ENCODE measurements at regions not wholly inside any gene's neighbourhood (a gene's known extent, or its start where the extent isn't known, plus 50 kb on each side); places are given as distances from the start of the nearest gene placed in this dataset.

DNA sequence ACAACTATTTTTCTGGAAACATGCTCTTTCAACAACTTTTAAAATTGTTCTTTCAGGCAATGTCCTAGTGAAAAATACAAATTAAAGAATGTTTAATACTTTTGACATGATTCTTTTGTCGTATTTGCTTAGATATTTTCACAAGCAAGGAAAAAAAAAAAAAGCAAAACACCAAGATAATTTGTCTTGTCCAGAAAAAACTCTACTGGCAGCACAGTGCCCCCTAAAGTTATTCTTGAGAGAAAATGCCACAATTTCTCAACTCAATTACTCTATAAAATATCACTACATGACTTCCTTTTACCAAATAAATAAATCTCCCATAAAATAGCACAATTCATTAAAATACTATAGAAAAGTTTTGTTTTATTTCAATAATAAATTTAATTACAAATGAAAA is 652.5 kb upstream of the EPHA7 start:
- no peak for DNase-seq (ENCODE audit: low spot score)

DNA sequence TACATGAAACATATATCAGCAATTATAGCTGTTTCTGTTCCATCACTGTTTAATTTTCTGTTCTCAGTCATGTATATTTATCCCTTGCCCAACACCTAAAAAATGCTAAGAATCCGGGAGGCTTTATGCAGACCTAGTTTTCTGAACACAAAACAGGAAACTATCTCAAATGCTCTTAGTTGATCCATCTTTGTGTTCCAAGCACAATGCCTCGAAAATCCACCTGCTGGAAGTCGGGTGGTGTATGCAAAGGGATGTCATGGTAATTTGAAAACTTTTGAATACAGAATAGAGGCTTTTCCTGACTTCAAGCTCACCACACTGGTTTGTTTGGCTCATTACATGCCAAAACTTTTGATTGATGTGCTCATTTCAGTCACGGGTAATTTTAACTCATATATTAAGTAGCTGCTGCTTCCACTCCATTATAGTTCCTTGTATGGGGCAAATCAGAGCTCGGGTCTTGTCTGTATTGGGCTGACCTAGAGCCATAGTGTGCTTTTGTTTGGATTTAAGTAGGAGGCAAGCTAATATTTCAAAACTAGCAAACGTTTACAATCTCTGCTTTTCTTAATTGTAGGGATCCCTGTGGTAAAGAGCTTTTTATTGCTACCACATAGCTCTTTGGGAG is 646.5 kb upstream of the EPHA7 start:
- DNase-seq (ENCODE audit: low spot score) = no peak

DNA sequence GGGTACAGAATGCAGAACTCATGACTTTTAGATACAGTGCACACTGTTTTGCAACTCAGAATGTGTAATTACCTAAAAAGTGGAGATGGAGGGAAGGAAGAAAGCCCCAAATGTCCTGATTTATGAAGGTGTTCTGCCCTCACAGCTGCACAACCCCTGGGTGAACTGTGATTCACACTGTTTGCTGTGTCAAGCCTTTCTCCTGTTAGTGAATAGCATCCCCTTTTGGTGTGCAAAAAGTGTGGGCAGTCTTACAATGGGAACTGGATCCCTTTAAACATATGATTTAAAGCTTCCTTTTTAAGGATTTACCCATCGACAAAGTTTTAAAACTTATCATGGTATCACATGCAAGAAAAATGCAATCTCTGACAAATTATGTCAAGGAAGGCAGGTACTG is 633.4 kb upstream of the EPHA7 start:
- no peak for DNase-seq (ENCODE audit: low spot score)

- no peak for DNase-seq (ENCODE audit: low spot score)
These were observed 631.2 kb upstream of the EPHA7 start for GRCh38 chr6:94050515-94050914.

DNA sequence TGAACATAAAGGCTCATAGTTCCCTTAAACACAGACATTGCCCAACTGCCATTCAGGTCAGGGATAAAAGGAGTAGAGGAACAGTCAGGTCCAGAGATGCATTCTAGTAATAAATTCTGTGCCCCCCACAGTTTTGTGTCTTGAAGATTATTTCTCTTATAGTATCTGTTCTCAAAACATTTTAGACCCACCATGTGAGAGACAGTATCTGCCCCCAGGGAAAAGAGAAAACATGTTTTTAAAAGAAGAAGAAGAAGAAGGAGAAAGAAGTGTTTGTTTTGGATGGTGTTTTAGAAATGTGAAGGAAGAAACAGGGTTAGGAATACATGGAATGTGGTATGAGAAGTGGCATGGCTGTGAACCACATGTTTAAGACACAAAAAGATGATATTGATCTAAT is 629.6 kb upstream of the EPHA7 start:
- no peak for DNase-seq (ENCODE audit: low spot score)

- no peak for DNase-seq (ENCODE audit: low spot score)
These were observed 625.9 kb upstream of the EPHA7 start for GRCh38 chr6:94045099-94045829.

GRCh38 chr6:94041945-94042709 is 622.8 kb upstream of the EPHA7 start:
- DNase-seq (ENCODE audit: low spot score) = no peak

- no peak for DNase-seq (ENCODE audit: low spot score)
These were observed 616.7 kb upstream of the EPHA7 start for GRCh38 chr6:94036024-94036423.

GRCh38 chr6:94027374-94027773 is 608.0 kb upstream of the EPHA7 start:
- DNase-seq (ENCODE audit: low spot score) = no peak

DNA sequence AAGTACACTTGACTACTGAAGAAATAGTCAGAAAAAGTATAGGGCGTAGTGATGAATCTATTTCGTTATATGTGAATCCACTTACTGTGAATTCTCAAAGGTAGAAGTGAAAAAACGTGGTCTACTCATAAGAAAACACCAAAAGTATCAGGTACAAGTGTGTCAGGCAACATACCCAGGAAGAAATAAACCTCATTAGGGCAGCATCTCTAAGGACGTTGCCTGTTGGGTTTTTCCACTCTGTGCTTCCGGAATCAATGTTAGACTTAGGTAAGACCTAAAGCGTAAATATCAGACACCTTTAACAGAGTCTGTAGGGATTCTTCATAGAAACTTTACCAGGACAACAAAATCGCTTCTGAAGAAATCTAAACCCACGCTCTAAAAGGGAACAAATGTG is 607.2 kb upstream of the EPHA7 start:
- DNase-seq (ENCODE audit: low spot score) = no peak

DNA sequence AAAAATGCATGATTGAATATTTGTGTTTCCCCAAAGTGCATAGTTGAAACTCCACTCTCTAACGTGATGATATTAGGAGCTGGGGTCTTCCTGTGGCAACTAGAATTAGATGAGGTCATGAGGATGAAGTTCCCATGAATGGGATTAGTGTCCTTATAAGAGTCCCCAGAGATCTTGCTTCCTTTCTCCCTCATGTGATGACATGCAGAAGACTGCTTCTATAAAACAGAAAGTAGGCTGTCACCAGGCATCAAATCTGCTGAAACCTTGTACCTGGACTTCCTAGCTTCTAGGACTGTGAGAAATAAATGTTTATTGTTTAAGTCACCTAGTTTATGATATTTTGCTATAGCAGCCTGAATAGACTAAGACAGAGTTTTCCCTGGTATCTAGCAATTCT is 586.5 kb upstream of the EPHA7 start:
- DNase-seq (ENCODE audit: low spot score) = no peak

DNA sequence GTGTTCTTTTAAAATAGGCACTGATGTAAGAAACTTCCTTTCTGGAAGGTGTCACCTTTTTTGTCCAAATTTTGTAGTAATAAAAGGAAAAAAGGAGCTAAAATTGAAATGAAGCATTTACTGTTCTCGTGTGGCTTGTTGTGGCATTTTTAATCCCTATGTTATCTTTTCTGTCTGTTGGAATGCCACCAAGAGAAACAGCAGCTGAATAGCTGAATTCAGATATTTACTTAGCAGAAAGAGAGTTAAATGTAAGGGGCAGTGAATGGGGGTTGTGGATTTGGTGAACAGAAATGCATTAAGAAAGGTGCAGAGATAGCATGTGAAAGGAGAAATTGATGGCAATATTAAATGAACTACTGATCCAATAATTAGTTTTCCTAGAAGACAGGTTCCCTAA is 573.6 kb upstream of the EPHA7 start:
- no peak for DNase-seq (ENCODE audit: low spot score)

- no peak for DNase-seq (ENCODE audit: low spot score)
These were observed 570.3 kb upstream of the EPHA7 start for GRCh38 chr6:93989630-93990029.

- no peak for DNase-seq (ENCODE audit: low spot score)
These were observed 566.6 kb upstream of the EPHA7 start for GRCh38 chr6:93985953-93986352.

DNA sequence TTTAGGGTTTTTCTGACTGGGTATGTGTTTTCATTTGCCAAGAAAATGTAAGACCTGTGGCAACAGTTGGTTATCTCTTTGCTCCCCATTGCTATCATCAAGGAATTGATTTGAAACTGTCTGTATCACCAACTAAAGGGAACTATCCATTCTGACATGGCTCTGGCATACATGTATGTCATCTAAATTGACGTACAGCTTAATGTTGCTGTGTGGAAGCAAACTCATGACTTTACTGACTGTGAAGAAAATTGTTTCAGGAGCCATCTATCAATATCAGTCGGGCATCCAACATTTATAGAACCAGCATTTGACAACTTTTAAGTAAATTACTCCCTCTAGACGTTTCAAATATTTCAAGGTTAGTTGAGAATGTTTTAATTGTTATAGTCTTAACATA is 555.8 kb upstream of the EPHA7 start:
- no peak for DNase-seq (ENCODE audit: low spot score)

DNA sequence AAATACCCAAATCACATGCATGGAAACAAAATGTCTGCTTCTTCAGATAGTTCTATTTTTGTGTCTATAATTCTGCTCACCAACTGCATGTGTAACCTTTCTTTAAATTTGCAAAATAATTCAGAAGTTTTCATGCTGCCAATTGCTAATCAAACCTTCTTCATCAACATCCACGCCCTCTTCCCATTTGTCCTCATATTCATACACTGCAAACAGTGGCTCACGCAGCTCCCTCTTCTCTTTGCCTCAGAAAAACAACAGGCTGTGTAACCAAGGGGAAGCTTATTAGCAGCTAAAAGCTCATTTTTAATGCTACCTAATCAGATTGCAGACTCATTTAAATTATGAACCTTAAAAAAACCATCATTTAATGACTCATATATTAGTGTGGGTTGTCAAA is 555.0 kb upstream of the EPHA7 start:
- DNase-seq (ENCODE audit: low spot score) = no peak

GRCh38 chr6:93972791-93973190 is 553.4 kb upstream of the EPHA7 start:
- no peak for DNase-seq (ENCODE audit: low spot score)

GRCh38 chr6:93970684-93971083 is 551.3 kb upstream of the EPHA7 start:
- DNase-seq (ENCODE audit: low spot score) = no peak

DNA sequence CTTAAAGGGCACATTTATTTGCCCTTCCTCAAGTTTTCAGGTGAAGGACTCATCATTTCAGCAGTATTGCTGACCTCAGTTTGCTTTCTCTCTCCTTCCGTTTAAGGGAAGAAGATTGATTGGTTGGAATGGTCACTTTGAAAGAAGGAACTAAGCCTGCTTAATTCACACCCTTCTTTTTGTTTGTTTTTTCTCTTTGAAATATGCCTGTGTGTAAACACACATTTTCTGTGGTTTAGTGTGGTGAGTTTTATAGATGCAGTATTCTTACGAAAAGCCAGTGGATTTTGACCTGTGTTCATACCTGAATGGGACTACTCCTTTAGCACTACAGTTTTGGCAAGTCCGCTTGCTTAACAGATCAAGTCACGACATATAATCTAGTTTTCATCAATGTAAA is 548.8 kb upstream of the EPHA7 start:
- DNase-seq (ENCODE audit: low spot score) = no peak

DNA sequence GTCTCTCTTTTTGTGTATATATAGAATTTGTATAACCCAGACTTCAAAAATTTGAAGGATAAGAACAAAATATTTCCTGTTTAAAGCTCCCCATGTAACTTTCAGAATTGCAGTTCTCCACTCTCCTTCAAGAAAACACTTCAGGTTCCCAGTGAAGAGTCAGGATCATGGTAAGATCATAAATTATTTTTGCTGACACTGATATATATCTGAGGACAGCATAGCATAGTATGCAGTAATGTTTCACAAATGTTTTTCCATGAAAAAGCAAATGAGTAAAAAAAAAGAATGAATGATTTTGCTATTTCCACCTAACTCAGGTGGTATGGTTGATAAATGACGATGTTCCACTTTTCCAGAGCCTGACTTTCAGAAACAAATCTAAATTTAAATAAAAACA is 545.6 kb upstream of the EPHA7 start:
- no peak for DNase-seq (ENCODE audit: low spot score)

DNA sequence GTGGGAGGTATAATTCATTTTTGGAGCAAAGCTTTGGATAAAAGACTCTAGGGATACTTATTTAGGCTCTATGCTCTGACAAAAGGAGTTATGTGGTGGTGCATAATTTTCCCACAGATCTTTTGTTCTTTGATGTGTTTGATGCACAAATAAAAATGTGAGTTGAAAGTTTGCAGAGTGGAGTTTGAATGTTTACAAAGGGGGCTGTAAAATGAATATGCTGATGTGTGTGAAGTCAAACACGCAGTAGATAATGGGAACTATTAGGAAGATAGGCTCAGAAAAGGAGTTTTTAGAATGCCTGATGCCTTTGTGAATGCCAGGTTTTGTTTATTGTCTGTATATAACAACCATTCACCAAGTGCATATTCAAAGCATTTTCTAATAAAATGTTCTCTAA is 545.0 kb upstream of the EPHA7 start:
- no peak for DNase-seq (ENCODE audit: low spot score)

DNA sequence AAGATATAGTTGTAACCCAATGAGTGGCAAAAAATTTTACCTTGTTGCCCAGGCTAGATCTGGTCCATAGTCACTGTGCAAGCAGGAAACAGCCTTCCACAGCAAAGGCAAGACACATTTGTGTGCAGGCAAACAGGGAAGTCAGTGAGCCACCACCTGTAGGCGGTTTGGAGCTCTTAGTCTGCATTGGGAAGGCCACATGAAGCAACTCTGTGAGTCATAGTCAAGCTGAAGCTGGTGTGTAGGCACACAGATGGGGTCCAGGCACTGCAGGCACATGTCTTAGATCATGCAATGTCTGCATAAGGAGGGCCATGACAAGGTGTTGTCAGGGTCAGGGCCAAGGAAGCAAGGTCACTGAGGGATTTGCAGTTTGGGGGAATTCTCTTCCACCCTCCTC is 543.2 kb upstream of the EPHA7 start:
- no peak for DNase-seq (ENCODE audit: low spot score)

- DNase-seq (ENCODE audit: low spot score) = no peak
These were observed 535.2 kb upstream of the EPHA7 start for GRCh38 chr6:93954584-93954983.
